Mesothelial cell of epicardium (in vitro differentiated cells): ENCODE measurements at regions not wholly inside any gene's neighbourhood (a gene's known extent, or its start where the extent isn't known, plus 50 kb on each side); places are given as distances from the start of the nearest gene placed in this dataset.

Experiments used
- DNase-seq, 2 experiments: peaks; one replicate each; pipeline ENCODE4 v3.0.0; 2021; ENCODE audit warnings: low spot score in 2 of 2; ENCODE audit not compliant: unreplicated experiment in 2 of 2
- H3K27ac Mint-ChIP-seq: 2 replicates; pipeline ENCODE4 v1.8.0; 2021; ENCODE audit warnings: mixed read lengths
- H3K27me3 Mint-ChIP-seq: 2 replicates; pipeline ENCODE4 v1.8.0; 2021; ENCODE audit warnings: low read depth, mixed read lengths
- H3K36me3 Mint-ChIP-seq: 2 replicates; pipeline ENCODE4 v1.8.0; 2021; ENCODE audit warnings: mixed read lengths
- H3K4me1 Mint-ChIP-seq: 2 replicates; pipeline ENCODE4 v1.8.0; 2021; ENCODE audit warnings: mixed read lengths
- H3K4me3 Mint-ChIP-seq: 2 replicates; pipeline ENCODE4 v1.8.0; 2021; ENCODE audit warnings: mild to moderate bottlenecking, moderate library complexity, mixed read lengths
- H3K9me3 Mint-ChIP-seq: 2 replicates; pipeline ENCODE4 v1.8.0; 2021; ENCODE audit warnings: mixed read lengths
- CTCF ChIP-seq: fragments of 200-600 bp; sonication (generic); IDR thresholded peaks from one replicate; pipeline ENCODE4 v1.5.0; 2021; ENCODE audit warnings: antibody characterized with exemption; ENCODE audit not compliant: unreplicated experiment

GRCh38 chr15:98554272-98555172 lies 93.8 kb upstream of the IGF1R start:
- no peak for DNase-seq
- Mint-ChIP-seq H3K27ac (no peak overlapping the region), H3K4me3 (no peak overlapping the region), H3K36me3 (no peaks in the 10 kb centered on the region), H3K9me3 (peaks cover 4% of the 10 kb centered on the region), H3K27me3 (peaks cover 31% of the 10 kb centered on the region), H3K4me1 (no peaks in the 10 kb centered on the region)
- TF ChIP-seq CTCF: no peak

- Mint-ChIP-seq H3K36me3 (no peaks in the 10 kb centered on the region), H3K27ac (no peak overlapping the region), H3K4me3 (no peak overlapping the region), H3K27me3 (peaks cover 31% of the 10 kb centered on the region), H3K4me1 (no peaks in the 10 kb centered on the region), H3K9me3 (peaks cover 4% of the 10 kb centered on the region)
- TF ChIP-seq CTCF: no peak
- no peak for DNase-seq
These were observed 93.2 kb upstream of the IGF1R start for GRCh38 chr15:98555173-98555515.

- H3K4me1 Mint-ChIP-seq: no peaks in the 10 kb centered on the region
These were observed 92.0 kb upstream of the IGF1R start for GRCh38 chr15:98556321-98556720.

GRCh38 chr15:98560338-98560737 lies 88.0 kb upstream of the IGF1R start:
- no peaks in the 10 kb centered on the region for H3K4me1 Mint-ChIP-seq
- H3K27me3 Mint-ChIP-seq: peaks cover 22% of the 10 kb centered on the region

More at GRCh38 chr15:98556321-98556720, 92.0 kb upstream of the IGF1R start:
- Mint-ChIP-seq H3K27ac (no peak overlapping the region), H3K4me3 (no peak overlapping the region), H3K36me3 (no peaks in the 10 kb centered on the region), H3K27me3 (peaks cover 30% of the 10 kb centered on the region), H3K9me3 (no peaks in the 10 kb centered on the region)
- DNase-seq: no peak
- TF ChIP-seq CTCF: no peak

GRCh38 chr15:98561169-98561941 lies 87.0 kb upstream of the IGF1R start:
- DNase-seq: no peak
- Mint-ChIP-seq H3K27ac (no peak overlapping the region), H3K9me3 (no peaks in the 10 kb centered on the region), H3K4me1 (no peaks in the 10 kb centered on the region), H3K36me3 (no peaks in the 10 kb centered on the region), H3K4me3 (no peak overlapping the region), H3K27me3 (peaks cover 19% of the 10 kb centered on the region)
- no peak for TF ChIP-seq CTCF

More at GRCh38 chr15:98560338-98560737, 88.0 kb upstream of the IGF1R start:
- DNase-seq: no peak
- no peak for TF ChIP-seq CTCF
- no peak overlapping the region for H3K27ac Mint-ChIP-seq
- H3K4me3 Mint-ChIP-seq: no peak overlapping the region
- H3K36me3 Mint-ChIP-seq: no peaks in the 10 kb centered on the region
- no peaks in the 10 kb centered on the region for H3K9me3 Mint-ChIP-seq
